ENCODE measurements at regions not wholly inside any gene's neighbourhood (a gene's known extent, or its start where the extent isn't known, plus 50 kb on each side); places are given as distances from the start of the nearest gene placed in this dataset.

DNA sequence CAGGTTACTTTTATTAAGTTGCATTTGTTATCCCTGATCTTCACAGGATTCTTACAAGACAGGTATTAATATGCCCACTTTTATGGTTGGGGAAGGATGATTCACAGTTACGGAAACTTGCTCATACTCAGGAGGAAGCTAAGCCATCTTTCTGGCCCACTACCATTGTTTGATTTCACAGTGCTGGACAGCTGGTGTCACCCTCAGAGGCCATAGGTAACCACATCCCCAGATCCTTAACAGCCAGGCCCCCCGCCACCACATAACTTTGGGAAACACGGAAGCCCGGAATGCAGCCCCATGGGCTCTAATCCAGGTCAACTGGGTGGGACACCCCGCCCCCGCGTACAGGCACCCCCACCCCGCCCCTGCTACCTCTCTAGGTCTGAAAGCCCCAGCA is 119.7 kb downstream of the IRS2 start:
- Histone ChIP-seq H4K20me1 (ENCODE audit: insufficient read depth, low read length) (no peaks in the 10 kb centered on the region), H3K4me2 (ENCODE audit: low read depth, low read length) (no peak overlapping the region), H3K27ac (ENCODE audit: insufficient read depth, low read length) (no peak overlapping the region), H4K5ac (ENCODE audit: low read depth, low read length) (no peak overlapping the region), H3K79me1 (ENCODE audit: low read depth in 1 of 2, low read length in 2 of 2) (no peaks in the 10 kb centered on the region), H3K56ac (ENCODE audit: extremely low read depth, insufficient read depth, low read length) (no peak overlapping the region), H3K4me3 (ENCODE audit: insufficient read depth, low read depth, low read length) (no peak overlapping the region), H3K27me3 (ENCODE audit: control insufficient read depth, insufficient read depth, low read length) (peaks cover 8% of the 10 kb centered on the region), H2BK15ac (ENCODE audit: low read depth, low read length) (no peak overlapping the region), H2BK20ac (ENCODE audit: low read depth, low read length) (no peak overlapping the region), H3K18ac (ENCODE audit: low read depth, low read length) (no peak overlapping the region), H2AK5ac (ENCODE audit: low read depth, low read length) (no peak overlapping the region), H2BK5ac (ENCODE audit: low read depth, low read length, poor library complexity, severe bottlenecking) (no peak overlapping the region), H3K23ac (ENCODE audit: low read depth, low read length) (no peak overlapping the region), H3K9me1 (ENCODE audit: insufficient read depth, low read length) (no peaks in the 10 kb centered on the region), H3K14ac (replicated peaks; ENCODE audit: low read depth, low read length) (no peak overlapping the region), H2AK9ac (replicated peaks; ENCODE audit: low read depth, low read length, poor library complexity) (no peak overlapping the region), H2AFZ (replicated peaks; ENCODE audit: low read length, poor library complexity) (no peak overlapping the region), H3K9ac (ENCODE audit: low read depth, low read length) (no peak overlapping the region), H4K91ac (ENCODE audit: insufficient read depth, low read depth, low read length) (no peak overlapping the region), H3K36me3 (ENCODE audit: control insufficient read depth, insufficient read depth, low read length) (no peaks in the 10 kb centered on the region), H3K4ac (ENCODE audit: low read depth, low read length) (no peak overlapping the region), H2BK120ac (ENCODE audit: low read depth, low read length) (no peak overlapping the region), H3K4me1 (ENCODE audit: control insufficient read depth, insufficient read depth, low read length) (no peaks in the 10 kb centered on the region), H3K9me3 (ENCODE audit: control insufficient read depth, insufficient read depth, low read length) (no peaks in the 10 kb centered on the region), H4K8ac (ENCODE audit: low read depth in 2 of 2, low read length in 2 of 2) (no peak overlapping the region)
- no peak for ATAC-seq (ENCODE audit: low read depth)
- ChIA-PET CTCF (no interaction called here), POLR2A (ENCODE audit: unreplicated experiment) (no interaction called here)
- DNase-seq = no peak
- TF ChIP-seq USF2 (IDR thresholded peaks at IDR 0.05; ENCODE audit: low read depth, low read length) (no peak), CHD1 (IDR thresholded peaks at IDR 0.05; ENCODE audit: low read depth, low read length) (no peak), FOS (IDR thresholded peaks at IDR 0.05; ENCODE audit: low read depth, low read length) (no peak), RCOR1 (IDR thresholded peaks at IDR 0.05; ENCODE audit: insufficient replicate concordance, low read length) (no peak), ELK1 (IDR thresholded peaks at IDR 0.05; ENCODE audit: borderline replicate concordance, low read depth, low read length) (no peak), MAFK (IDR thresholded peaks at IDR 0.05; ENCODE audit: low read depth, low read length) (no peak), MXI1 (IDR thresholded peaks at IDR 0.05; ENCODE audit: borderline replicate concordance, low read depth, low read length) (no peak), RFX5 (IDR thresholded peaks at IDR 0.05; ENCODE audit: low read depth, low read length) (no peak), CEBPB (IDR thresholded peaks at IDR 0.05; ENCODE audit: low read depth, low read length) (no peak), MAZ (IDR thresholded peaks at IDR 0.05; ENCODE audit: borderline replicate concordance, low read depth, low read length) (no peak), NFE2L2 (IDR thresholded peaks at IDR 0.05; ENCODE audit: low read depth, low read length) (no peak), CTCF (conservative IDR thresholded peaks at IDR 0.05; ENCODE audit: low read depth, low read length) (no peak)
- intact Hi-C loops (cut with micrococcal nuclease) = no loop called here
- no TSS peak for BruUV-seq (replicated peaks)
- in situ Hi-C loops (cut with MboI; ENCODE audit: low sequenced_read_pairs) = no loop called here
- dilution Hi-C loops (cut with HindIII; ENCODE audit: low sequenced_read_pairs, unreplicated experiment) = no loop called here
- no CpG with 5 or more reads among the region's 8 CpGs for WGBS, 2 experiments (ENCODE audit: extremely low coverage in 2 of 2, insufficient read length in 1 of 2)

All from IMR-90 (cell line).